Esophagus (tissue), 2 donors: ENCODE measurements at regions not wholly inside any gene's neighbourhood (a gene's known extent, or its start where the extent isn't known, plus 50 kb on each side); places are given as distances from the start of the nearest gene placed in this dataset.

Experiments
- H3K27ac ChIP-seq, 2 donors: one replicate each; pipeline ENCODE4 v1.5.1; 2013; ENCODE audit warnings: low read depth in 2 of 2, mild to moderate bottlenecking in 2 of 2, inconsistent platforms in 1 of 2, low read length in 1 of 2, moderate library complexity in 1 of 2
- H3K27me3 ChIP-seq, 2 donors: one replicate each; pipeline ENCODE4 v1.6.1; 2013; ENCODE audit warnings: low read length in 2 of 2, control low read depth in 1 of 2, mild to moderate bottlenecking in 1 of 2; ENCODE audit not compliant: insufficient read depth in 2 of 2, control insufficient read depth in 1 of 2
- H3K36me3 ChIP-seq, 2 donors: one replicate each; pipeline ENCODE4 v1.6.1; 2013; ENCODE audit warnings: low read length in 1 of 2; ENCODE audit not compliant: control insufficient read depth in 2 of 2, insufficient read depth in 2 of 2
- H3K4me1 ChIP-seq, 2 donors: one replicate each; pipeline ENCODE4 v1.6.1; 2013; ENCODE audit warnings: low read length in 1 of 2; ENCODE audit not compliant: control insufficient read depth in 2 of 2, insufficient read depth in 2 of 2
- H3K4me3 ChIP-seq, 2 donors: one replicate each; pipeline ENCODE4 v1.5.1; 2013; ENCODE audit warnings: low read length in 2 of 2, mild to moderate bottlenecking in 2 of 2, low read depth in 1 of 2, moderate library complexity in 1 of 2
- H3K9me3 ChIP-seq, 2 donors: one replicate each; pipeline ENCODE4 v1.6.1; 2013; ENCODE audit warnings: mild to moderate bottlenecking in 2 of 2, low read depth in 1 of 2, low read length in 1 of 2, moderate library complexity in 1 of 2; ENCODE audit not compliant: control insufficient read depth in 2 of 2, insufficient read depth in 1 of 2
- WGBS, 2 donors: extraction: QIAGEN DNeasy Blood & Tissue Kit; methylation state at CpG; one replicate each; pipeline ENCODE4 v1.1.7; 2013; 5-methylcytosine and 5-hydroxymethylcytosine counted together
- donor health status: healthy with polysubstance abuse.
- donor health status: Bipolar disorder and iron deficiency.

DNA sequence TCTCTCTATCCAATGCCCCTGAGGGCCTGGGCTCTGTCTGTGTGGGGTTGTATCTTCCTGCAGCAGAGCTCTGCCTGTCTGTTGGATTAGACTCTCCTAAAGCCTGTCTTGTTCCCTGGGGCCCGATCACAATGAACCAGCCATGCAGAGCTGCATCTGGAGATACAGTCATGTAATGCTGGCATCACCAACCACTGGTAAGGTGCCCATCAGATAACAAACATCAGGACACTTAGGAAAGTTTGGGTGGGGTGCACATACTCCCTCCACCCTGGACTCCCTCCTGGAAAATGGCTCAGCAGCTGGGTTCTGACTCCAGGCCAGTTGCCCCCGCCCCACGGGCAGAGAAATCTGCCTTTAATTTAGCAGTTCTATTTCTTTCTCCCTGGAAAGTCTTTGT, 61.3 kb upstream of the BRD7 start:
- H3K4me3 ChIP-seq, result no peak overlapping the region
- WGBS, 2 donors, result 85 to 86% methylated on average over 3 of the region's 3 CpGs
- H3K27me3 ChIP-seq, result no peaks in the 10 kb centered on the region
- H3K9me3 ChIP-seq, result no peaks in the 10 kb centered on the region
- H3K27ac ChIP-seq, result no peak overlapping the region
- H3K36me3 ChIP-seq, result no peaks in the 10 kb centered on the region
- no peaks in the 10 kb centered on the region for H3K4me1 ChIP-seq

DNA sequence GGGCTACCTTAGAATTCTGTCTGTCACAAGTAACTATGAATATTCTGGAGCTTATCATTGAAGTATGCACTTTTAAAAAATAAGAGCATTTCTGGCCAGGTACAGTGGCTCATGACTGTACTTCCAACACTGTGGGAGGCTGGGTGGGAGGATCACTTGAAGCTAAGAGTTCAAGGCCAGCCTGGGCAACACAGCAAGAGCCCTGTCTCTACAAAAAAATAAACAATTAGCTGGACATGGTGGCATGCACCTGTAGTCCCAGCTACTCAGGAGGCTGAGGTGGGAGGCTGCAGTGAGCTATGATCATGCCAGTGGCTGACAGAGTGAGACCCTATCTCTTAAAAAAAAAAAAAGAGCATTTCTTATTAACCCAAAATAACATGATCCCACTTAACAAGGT, 60.0 kb upstream of the BRD7 start:
- Histone ChIP-seq H3K27me3 (no peaks in the 10 kb centered on the region), H3K4me3 (no peak overlapping the region), H3K27ac (no peak overlapping the region), H3K4me1 (no peaks in the 10 kb centered on the region), H3K36me3 (no peaks in the 10 kb centered on the region), H3K9me3 (peaks cover 0 to 1% of the 10 kb centered on the region in 2 donors)

DNA sequence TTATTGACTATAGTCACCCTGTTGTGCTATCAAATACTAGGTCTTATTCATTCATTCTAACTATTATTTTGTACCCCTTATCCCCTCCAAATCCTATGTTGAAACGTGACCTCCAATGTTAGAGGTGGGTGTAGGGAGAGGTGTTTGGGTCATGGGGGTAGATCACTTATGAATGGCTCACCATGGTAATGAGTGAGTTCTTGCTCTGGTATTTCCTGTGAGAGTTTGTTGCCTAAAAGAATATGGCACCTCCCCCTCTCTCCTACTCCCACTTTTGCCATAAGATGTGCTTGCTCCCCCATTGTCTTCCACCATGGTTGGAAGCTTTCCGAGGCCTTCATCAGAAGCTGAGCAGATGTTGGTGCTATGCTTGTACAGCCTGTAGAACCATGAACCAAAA, 59.3 kb upstream of the BRD7 start:
- Histone ChIP-seq H3K9me3 (peaks cover 0 to 2% of the 10 kb centered on the region in 2 donors), H3K4me3 (no peak overlapping the region), H3K4me1 (no peaks in the 10 kb centered on the region), H3K27ac (no peak overlapping the region), H3K36me3 (no peaks in the 10 kb centered on the region), H3K27me3 (no peaks in the 10 kb centered on the region)
- 78 to 88% methylated on average over 2 of the region's 2 CpGs for WGBS, 2 donors

DNA sequence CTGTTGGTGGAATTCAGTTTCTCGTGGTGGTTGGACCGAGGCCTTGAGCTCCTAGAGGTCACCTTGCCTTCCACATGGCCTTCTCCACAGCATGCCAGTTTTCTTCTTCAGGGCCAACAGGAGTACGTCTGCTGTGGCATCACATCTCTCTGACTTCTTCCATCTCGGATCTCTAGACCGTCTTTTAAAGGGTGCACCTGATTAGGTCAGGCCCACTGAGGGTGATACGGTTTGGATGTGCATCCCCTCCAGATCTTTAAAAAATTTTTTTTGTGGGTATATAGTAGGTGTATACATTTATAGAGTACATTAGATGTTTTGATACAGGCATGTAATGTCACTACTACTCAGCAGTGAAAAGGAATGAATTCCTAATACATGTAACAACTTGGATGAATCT, 58.3 kb upstream of the BRD7 start:
- Histone ChIP-seq H3K9me3 (peaks cover 0 to 2% of the 10 kb centered on the region in 2 donors), H3K27ac (no peak overlapping the region), H3K4me1 (no peaks in the 10 kb centered on the region), H3K4me3 (no peak overlapping the region), H3K27me3 (no peaks in the 10 kb centered on the region), H3K36me3 (no peaks in the 10 kb centered on the region)
- WGBS, 2 donors, result 92 to 96% methylated on average over 6 of the region's 6 CpGs

DNA sequence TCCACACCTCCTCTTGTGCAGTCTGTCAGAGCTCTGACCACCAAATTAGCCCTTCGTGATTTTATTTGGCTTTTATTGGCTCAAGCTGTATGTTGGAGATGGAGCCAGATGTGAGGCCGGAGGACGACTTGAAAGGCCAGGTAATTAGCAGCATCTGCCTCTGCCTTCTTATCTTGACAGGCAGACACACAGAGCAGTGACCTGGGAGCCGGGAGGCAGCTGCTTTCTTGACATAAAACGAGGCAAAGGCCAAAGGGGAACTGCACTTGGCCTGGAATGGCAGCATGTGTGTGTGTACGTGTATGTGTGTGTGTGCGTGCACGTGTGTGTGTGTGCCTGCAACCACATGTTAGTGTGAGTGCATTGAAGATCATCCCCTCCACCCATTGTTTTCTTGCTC, 56.9 kb upstream of the BRD7 start:
- no peak overlapping the region for H3K27ac ChIP-seq
- H3K27me3 ChIP-seq, result no peaks in the 10 kb centered on the region
- H3K36me3 ChIP-seq, result no peaks in the 10 kb centered on the region
- WGBS, 2 donors, result 51 to 52% methylated on average over 8 of the region's 8 CpGs
- no peaks in the 10 kb centered on the region for H3K4me1 ChIP-seq
- no peak overlapping the region for H3K4me3 ChIP-seq
- peaks cover 0 to 2% of the 10 kb centered on the region in 2 donors for H3K9me3 ChIP-seq

DNA sequence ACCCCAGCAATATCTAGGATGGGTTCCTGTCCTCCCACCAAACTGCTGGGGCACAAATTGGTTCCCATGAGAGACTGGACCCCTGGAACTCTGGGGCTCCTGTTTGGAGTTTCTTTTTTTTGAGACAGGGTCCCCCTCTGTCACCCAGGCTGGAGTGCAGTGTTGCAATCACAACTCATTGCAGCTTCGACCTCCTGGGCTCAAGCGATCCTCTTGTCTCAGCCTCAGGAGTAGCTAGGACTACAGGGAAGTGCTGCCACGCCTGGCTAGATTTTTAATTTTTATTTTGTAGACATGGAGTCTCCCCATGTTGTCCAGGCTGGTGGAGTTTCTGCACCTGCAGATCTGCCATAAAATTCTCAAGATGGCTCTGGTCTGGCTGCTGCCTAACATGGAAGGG, 56.3 kb upstream of the BRD7 start:
- Histone ChIP-seq H3K27me3 (no peaks in the 10 kb centered on the region), H3K4me3 (no peak overlapping the region), H3K9me3 (peaks cover 0 to 2% of the 10 kb centered on the region in 2 donors), H3K27ac (no peak overlapping the region), H3K36me3 (no peaks in the 10 kb centered on the region), H3K4me1 (no peaks in the 10 kb centered on the region)
- WGBS, 2 donors, result 72 to 82% methylated on average over 3 of the region's 3 CpGs

DNA sequence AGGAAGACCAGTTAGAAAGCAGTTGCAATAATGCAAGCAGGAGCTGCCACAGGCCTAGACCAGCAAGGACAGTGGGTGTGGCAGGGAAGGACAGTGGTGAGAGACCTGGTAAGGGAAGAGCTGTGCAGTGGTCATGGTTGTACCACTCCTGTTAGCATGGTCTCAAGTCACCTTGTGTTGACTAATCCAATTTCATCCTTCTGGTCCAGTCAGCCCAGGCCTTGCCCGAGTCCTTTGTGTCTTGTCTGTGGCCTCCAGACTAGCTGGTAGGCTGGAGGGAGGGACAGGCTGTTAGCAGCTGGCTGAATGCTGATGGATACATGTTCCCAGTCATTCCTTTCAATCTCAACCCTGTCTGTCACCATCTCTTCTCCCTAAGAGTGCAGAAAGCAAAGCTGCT, 54.1 kb upstream of the BRD7 start:
- peaks cover 0 to 4% of the 10 kb centered on the region in 2 donors for H3K9me3 ChIP-seq
- WGBS, 2 donors, result 82 to 91% methylated on average over 1 of the region's 1 CpG
- no peaks in the 10 kb centered on the region for H3K36me3 ChIP-seq
- no peak overlapping the region for H3K27ac ChIP-seq
- no peak overlapping the region for H3K4me3 ChIP-seq
- H3K4me1 ChIP-seq, result no peaks in the 10 kb centered on the region
- no peaks in the 10 kb centered on the region for H3K27me3 ChIP-seq

DNA sequence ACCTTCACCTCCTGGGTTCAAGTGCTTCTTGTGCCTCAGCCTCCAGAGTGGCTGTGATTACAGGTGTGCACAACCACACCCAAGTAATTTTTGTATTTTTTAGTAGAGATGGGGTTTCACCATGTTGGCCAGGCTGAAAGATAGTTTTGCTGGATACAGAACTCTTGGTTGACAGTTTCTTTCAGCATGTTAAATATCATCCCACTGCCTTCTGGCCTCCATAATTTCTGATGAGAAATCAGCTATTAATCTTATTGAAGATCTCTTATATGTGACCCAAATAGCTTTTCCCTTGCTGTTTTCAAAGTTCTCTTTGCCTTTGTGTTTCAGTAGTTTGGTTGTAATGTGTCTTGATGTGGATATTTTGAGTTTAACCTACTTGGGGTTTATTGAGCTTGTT, 50.3 kb upstream of the BRD7 start:
- no peaks in the 10 kb centered on the region for H3K27me3 ChIP-seq
- H3K9me3 ChIP-seq, result peaks cover 0 to 4% of the 10 kb centered on the region in 2 donors

More for the DNA sequence above, 50.3 kb upstream of the BRD7 start:
- no peaks in the 10 kb centered on the region for H3K36me3 ChIP-seq
- H3K4me1 ChIP-seq, result no peaks in the 10 kb centered on the region
- no peak overlapping the region for H3K27ac ChIP-seq
- no peak overlapping the region for H3K4me3 ChIP-seq
